RWPE2 (cell line): ENCODE measurements at regions not wholly inside any gene's neighbourhood (a gene's known extent, or its start where the extent isn't known, plus 50 kb on each side); places are given as distances from the start of the nearest gene placed in this dataset.

ENCODE experiments used
- ATAC-seq: fragments of 200-7000 bp; cut with Tn5 transposase; 3 replicates; pipeline ENCODE4 v1.9.1; 2021; ENCODE audit warnings: low read depth
- DNase-seq: peaks from one replicate; pipeline ENCODE4 v3.0.0-alpha.2; 2020; ENCODE audit warnings: low spot score
- H3K27ac ChIP-seq: fragments of 450-650 bp; 2 replicates; pipeline ENCODE4 v1.5.1; 2017; ENCODE audit warnings: mild to moderate bottlenecking; ENCODE audit not compliant: poor library complexity, severe bottlenecking
- H3K27me3 ChIP-seq: fragments of 250-450 bp; sonication (Bioruptor Pico); 2 replicates; pipeline ENCODE4 v1.5.1; 2021; ENCODE audit warnings: mild to moderate bottlenecking, moderate library complexity; ENCODE audit not compliant: insufficient read depth, poor library complexity, severe bottlenecking
- H3K36me3 ChIP-seq: fragments of 250-450 bp; sonication (Bioruptor Pico); 2 replicates; pipeline ENCODE4 v1.5.1; 2020; ENCODE audit warnings: low read depth, mild to moderate bottlenecking, moderate library complexity
- H3K4me1 ChIP-seq: fragments of 250-450 bp; sonication (Bioruptor Pico); 2 replicates; pipeline ENCODE4 v1.5.1; 2021; ENCODE audit warnings: mild to moderate bottlenecking, moderate library complexity; ENCODE audit not compliant: insufficient read depth, poor library complexity, severe bottlenecking
- H3K4me3 ChIP-seq: fragments of 250-450 bp; sonication (Bioruptor Pico); 2 replicates; pipeline ENCODE4 v1.5.1; 2021; ENCODE audit warnings: mild to moderate bottlenecking, moderate library complexity; ENCODE audit not compliant: severe bottlenecking
- H3K9me3 ChIP-seq: fragments of 250-450 bp; sonication (Bioruptor Pico); 2 replicates; pipeline ENCODE4 v1.5.1; 2021; ENCODE audit warnings: mild to moderate bottlenecking, moderate library complexity; ENCODE audit not compliant: severe bottlenecking
- TF ChIP-seq, protein P1 (sequence below): fragments of 450-650 bp; IDR thresholded peaks from one replicate; pipeline ENCODE4 v1.5.1; 2017; ENCODE audit warnings: mild to moderate bottlenecking, moderate library complexity; ENCODE audit not compliant: poor library complexity, severe bottlenecking

DNA sequence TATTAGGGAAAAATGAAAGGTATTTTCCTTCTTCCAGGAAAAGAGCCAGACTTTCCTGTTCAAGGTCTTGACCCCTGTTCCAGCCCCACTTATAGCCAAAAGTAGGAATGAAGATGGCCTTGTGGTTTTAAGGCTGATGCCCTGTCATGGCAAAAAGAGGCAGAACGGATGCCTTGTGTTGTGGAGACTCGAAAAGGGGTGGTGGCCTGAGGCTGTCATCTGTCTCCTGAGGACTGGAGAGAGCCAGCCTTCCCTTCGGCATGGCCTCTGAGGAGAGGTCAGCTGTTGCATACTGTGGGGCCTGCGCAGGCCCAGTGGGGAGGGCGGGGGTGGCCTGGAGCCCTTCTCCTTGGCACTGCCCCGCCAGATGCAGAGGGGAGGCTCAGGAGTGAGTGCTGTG is 166.0 kb upstream of the EEPD1 start:
- H3K9me3 ChIP-seq = no peaks in the 10 kb centered on the region
- H3K4me3 ChIP-seq = no peak overlapping the region
- DNase-seq = no peak
- ATAC-seq = no peak
- no peaks in the 10 kb centered on the region for H3K4me1 ChIP-seq
- TF ChIP-seq, protein P1, sequence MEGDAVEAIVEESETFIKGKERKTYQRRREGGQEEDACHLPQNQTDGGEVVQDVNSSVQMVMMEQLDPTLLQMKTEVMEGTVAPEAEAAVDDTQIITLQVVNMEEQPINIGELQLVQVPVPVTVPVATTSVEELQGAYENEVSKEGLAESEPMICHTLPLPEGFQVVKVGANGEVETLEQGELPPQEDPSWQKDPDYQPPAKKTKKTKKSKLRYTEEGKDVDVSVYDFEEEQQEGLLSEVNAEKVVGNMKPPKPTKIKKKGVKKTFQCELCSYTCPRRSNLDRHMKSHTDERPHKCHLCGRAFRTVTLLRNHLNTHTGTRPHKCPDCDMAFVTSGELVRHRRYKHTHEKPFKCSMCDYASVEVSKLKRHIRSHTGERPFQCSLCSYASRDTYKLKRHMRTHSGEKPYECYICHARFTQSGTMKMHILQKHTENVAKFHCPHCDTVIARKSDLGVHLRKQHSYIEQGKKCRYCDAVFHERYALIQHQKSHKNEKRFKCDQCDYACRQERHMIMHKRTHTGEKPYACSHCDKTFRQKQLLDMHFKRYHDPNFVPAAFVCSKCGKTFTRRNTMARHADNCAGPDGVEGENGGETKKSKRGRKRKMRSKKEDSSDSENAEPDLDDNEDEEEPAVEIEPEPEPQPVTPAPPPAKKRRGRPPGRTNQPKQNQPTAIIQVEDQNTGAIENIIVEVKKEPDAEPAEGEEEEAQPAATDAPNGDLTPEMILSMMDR = no peak
- no peaks in the 10 kb centered on the region for H3K27me3 ChIP-seq
- no peak overlapping the region for H3K27ac ChIP-seq
- no peaks in the 10 kb centered on the region for H3K36me3 ChIP-seq

DNA sequence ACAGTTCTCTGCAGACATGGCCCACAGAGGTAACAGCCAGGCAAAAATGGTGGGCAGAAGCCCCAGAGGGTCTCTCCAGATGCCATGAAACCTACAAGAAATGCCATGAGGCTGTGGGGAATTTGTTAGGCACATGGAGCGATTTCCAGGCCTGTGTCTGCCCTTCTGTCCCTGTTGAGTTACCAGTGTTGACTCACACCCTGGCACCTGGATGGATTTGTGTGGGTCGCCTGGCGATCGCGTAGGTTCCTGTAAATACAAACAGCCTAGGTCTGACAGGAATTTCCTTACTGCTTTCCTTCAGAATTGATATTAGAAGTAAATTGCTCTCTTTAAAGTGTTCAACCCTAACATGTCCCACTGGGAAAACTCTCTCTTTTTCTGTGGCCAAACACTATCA is 164.9 kb upstream of the EEPD1 start:
- no peaks in the 10 kb centered on the region for H3K36me3 ChIP-seq

DNA sequence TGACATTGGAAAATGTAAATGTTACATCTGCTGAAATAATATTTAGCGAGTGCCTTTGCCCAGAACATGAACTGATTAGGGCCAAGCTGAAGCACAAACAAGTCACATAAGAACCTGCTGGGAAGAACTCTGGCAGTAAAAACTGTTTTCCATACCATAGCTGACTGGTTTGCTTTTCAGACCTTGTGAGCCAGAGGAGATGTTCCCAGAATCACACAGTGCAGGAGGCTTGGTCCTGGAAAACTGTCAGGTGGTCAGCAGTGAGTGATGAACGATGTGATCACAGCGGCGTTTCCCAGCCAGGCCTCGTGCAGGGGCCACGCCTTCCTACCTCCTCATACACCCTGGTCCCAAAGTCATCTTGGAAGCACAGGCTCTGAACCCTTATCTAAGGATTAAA is 164.2 kb upstream of the EEPD1 start:
- TF ChIP-seq, protein P1 = no peak
- Histone ChIP-seq H3K4me3 (no peak overlapping the region), H3K4me1 (peaks cover 14% of the 10 kb centered on the region), H3K27me3 (no peaks in the 10 kb centered on the region), H3K36me3 (no peaks in the 10 kb centered on the region), H3K27ac (no peak overlapping the region), H3K9me3 (no peaks in the 10 kb centered on the region)
- DNase-seq (no peak), ATAC-seq (no peak)

More for the DNA sequence above, 164.9 kb upstream of the EEPD1 start:
- TF ChIP-seq, protein P1 = no peak
- DNase-seq (no peak), ATAC-seq (no peak)
- Histone ChIP-seq H3K27me3 (no peaks in the 10 kb centered on the region), H3K4me1 (peaks cover 8% of the 10 kb centered on the region), H3K4me3 (no peak overlapping the region), H3K9me3 (no peaks in the 10 kb centered on the region), H3K27ac (no peak overlapping the region)

DNA sequence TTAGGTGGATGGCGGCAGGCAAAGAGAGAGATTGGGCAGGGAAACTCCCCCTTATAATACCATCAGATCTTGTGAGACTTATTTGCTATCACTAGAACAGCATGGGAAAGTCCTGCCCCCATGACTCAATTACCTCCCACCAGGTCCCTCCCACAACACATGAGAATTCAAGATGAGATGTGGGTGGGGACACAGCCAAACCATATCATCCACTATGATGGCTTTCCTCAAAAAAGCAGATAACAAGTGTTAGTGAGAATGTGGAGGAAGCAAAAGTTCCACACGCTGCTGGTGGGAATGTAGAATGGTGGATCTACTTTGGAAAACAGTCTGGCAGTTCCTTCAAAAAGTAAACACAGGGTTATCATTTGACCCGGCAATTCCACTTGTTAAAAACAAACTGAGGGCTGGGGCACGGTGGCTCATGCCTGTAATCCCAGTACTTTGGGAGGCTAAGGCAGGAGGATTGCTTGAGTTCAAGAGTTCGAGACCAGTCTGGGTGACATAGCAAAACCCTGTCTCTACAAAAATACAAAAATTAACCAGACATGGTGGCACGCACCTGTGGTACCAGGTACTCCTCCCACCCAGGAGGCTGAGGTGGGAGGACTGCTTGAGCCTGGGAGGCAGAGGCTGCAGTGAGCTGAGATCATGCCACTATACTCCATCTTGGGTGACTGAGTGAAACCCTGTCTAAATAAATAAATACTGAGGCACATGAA is 161.4 kb upstream of the EEPD1 start:
- no peaks in the 10 kb centered on the region for H3K36me3 ChIP-seq
- no peak overlapping the region for H3K27ac ChIP-seq
- H3K9me3 ChIP-seq = no peaks in the 10 kb centered on the region
- H3K27me3 ChIP-seq = no peaks in the 10 kb centered on the region
- no peak overlapping the region for H3K4me3 ChIP-seq
- no peak for ATAC-seq
- TF ChIP-seq, protein P1 = no peak
- peaks cover 19% of the 10 kb centered on the region for H3K4me1 ChIP-seq
- no peak for DNase-seq

DNA sequence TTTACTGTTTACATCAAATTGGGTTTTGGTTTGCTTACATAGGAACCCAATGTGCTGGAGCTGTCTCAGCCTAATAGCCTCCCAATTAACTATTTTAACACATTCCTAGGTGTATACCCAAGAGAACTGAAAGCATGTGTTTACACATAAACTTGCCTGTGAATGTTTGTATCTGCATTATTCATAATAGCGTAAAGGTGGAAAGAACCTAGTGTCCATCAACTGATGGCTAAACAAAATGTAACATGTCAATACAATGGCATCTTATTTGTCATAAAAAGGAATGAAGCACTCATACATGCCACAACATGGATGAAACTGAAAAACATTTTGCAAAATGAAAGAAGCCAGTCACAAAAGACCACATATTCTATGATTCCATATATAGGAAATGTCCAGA is 160.6 kb upstream of the EEPD1 start:
- Histone ChIP-seq H3K27ac (peak overlapping the region; percentile 60), H3K4me3 (no peak overlapping the region), H3K9me3 (no peaks in the 10 kb centered on the region), H3K36me3 (no peaks in the 10 kb centered on the region), H3K27me3 (no peaks in the 10 kb centered on the region), H3K4me1 (peaks cover 19% of the 10 kb centered on the region)
- DNase-seq (no peak), ATAC-seq (peak; percentile 37)
- TF ChIP-seq, protein P1 = no peak
